Endodermal cell (in vitro differentiated cells): ENCODE measurements at regions not wholly inside any gene's neighbourhood (a gene's known extent, or its start where the extent isn't known, plus 50 kb on each side); places are given as distances from the start of the nearest gene placed in this dataset.

Experiments
- DNase-seq: peaks from one replicate; pipeline ENCODE4 v3.0.0-alpha.2; 2017
- H3K27ac ChIP-seq: 2 replicates; pipeline ENCODE4 v1.5.1; 2013; ENCODE audit warnings: mild to moderate bottlenecking, low read depth, low read length, moderate library complexity
- H3K27me3 ChIP-seq: 2 replicates; pipeline ENCODE4 v1.6.1; 2013; ENCODE audit warnings: mild to moderate bottlenecking, low read length, moderate library complexity; ENCODE audit not compliant: insufficient read depth, control insufficient read depth, poor library complexity, severe bottlenecking
- H3K36me3 ChIP-seq: 2 replicates; pipeline ENCODE4 v1.7.0; 2013; ENCODE audit warnings: mild to moderate bottlenecking, low read length, moderate library complexity; ENCODE audit not compliant: control insufficient read depth, insufficient read depth
- H3K4me1 ChIP-seq: one replicate; pipeline ENCODE4 v1.7.0; 2013; ENCODE audit warnings: low read length; ENCODE audit not compliant: control insufficient read depth, insufficient read depth
- H3K4me3 ChIP-seq: 2 replicates; pipeline ENCODE4 v1.5.1; 2013; ENCODE audit warnings: mild to moderate bottlenecking, low read length, moderate library complexity
- H3K9ac ChIP-seq: 2 replicates; pipeline ENCODE4 v1.6.1; 2013; ENCODE audit warnings: mild to moderate bottlenecking, low read length, moderate library complexity; ENCODE audit not compliant: poor library complexity, severe bottlenecking; ENCODE audit errors: extremely low read depth
- H3K9me3 ChIP-seq: 2 replicates; pipeline ENCODE4 v1.6.1; 2013; ENCODE audit warnings: mild to moderate bottlenecking, low read length, moderate library complexity; ENCODE audit not compliant: control insufficient read depth
- H3K27ac Mint-ChIP-seq: 2 replicates; pipeline ENCODE4 v1.8.0; 2020; ENCODE audit warnings: mixed read lengths
- H3K27me3 Mint-ChIP-seq: 2 replicates; pipeline ENCODE4 v1.8.0; 2021; ENCODE audit warnings: mild to moderate bottlenecking, mixed read lengths; ENCODE audit not compliant: insufficient read depth
- H3K36me3 Mint-ChIP-seq: 2 replicates; pipeline ENCODE4 v1.8.0; 2020; ENCODE audit warnings: low read depth, mixed read lengths
- H3K4me1 Mint-ChIP-seq: 2 replicates; pipeline ENCODE4 v1.8.0; 2020; ENCODE audit warnings: mixed read lengths
- H3K4me3 Mint-ChIP-seq: 2 replicates; pipeline ENCODE4 v1.8.0; 2020; ENCODE audit warnings: mild to moderate bottlenecking, moderate library complexity, mixed read lengths
- H3K9me3 Mint-ChIP-seq: 2 replicates; pipeline ENCODE4 v1.8.0; 2020; ENCODE audit warnings: mild to moderate bottlenecking, mixed read lengths
- WGBS, 2 experiments: methylation state at CpG; one replicate each; pipeline versions ENCODE4 v1.1.5 to v1.1.7; 2013; ENCODE audit warnings: missing lambda C conversion rate in 2 of 2, mixed read lengths in 1 of 2; ENCODE audit not compliant: insufficient coverage in 1 of 2, insufficient read length in 1 of 2; 5-methylcytosine and 5-hydroxymethylcytosine counted together
- TF ChIP-seq, protein P1 (sequence below): fragments of 200-600 bp; sonication (generic); conservative IDR thresholded peaks from 2 replicates; pipeline ENCODE4 v1.5.0; 2021; ENCODE audit warnings: antibody characterized with exemption, mild to moderate bottlenecking

- no peaks in the 10 kb centered on the region for H3K36me3 Mint-ChIP-seq
- no peak overlapping the region for H3K4me3 Mint-ChIP-seq
- Histone ChIP-seq H3K9me3 (peaks cover 8% of the 10 kb centered on the region), H3K27ac (no peak overlapping the region), H3K27me3 (no peaks in the 10 kb centered on the region), H3K9ac (no peak overlapping the region), H3K4me3 (no peak overlapping the region), H3K36me3 (no peaks in the 10 kb centered on the region), H3K4me1 (peaks cover 10% of the 10 kb centered on the region)
- TF ChIP-seq, protein P1, sequence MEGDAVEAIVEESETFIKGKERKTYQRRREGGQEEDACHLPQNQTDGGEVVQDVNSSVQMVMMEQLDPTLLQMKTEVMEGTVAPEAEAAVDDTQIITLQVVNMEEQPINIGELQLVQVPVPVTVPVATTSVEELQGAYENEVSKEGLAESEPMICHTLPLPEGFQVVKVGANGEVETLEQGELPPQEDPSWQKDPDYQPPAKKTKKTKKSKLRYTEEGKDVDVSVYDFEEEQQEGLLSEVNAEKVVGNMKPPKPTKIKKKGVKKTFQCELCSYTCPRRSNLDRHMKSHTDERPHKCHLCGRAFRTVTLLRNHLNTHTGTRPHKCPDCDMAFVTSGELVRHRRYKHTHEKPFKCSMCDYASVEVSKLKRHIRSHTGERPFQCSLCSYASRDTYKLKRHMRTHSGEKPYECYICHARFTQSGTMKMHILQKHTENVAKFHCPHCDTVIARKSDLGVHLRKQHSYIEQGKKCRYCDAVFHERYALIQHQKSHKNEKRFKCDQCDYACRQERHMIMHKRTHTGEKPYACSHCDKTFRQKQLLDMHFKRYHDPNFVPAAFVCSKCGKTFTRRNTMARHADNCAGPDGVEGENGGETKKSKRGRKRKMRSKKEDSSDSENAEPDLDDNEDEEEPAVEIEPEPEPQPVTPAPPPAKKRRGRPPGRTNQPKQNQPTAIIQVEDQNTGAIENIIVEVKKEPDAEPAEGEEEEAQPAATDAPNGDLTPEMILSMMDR: no peak
- peaks cover 7% of the 10 kb centered on the region for H3K9me3 Mint-ChIP-seq
- 93% methylated on average over 2 of the region's 2 CpGs; no CpG with 5 or more reads in 1 of the 2 experiments for WGBS, 2 experiments
- H3K27me3 Mint-ChIP-seq: peaks cover 3% of the 10 kb centered on the region
- H3K27ac Mint-ChIP-seq: no peak overlapping the region
- peaks cover 66% of the 10 kb centered on the region for H3K4me1 Mint-ChIP-seq
- no peak for DNase-seq
These were observed 62.0 kb upstream of the ATL2 start for GRCh38 chr2:38438883-38439612.

DNA sequence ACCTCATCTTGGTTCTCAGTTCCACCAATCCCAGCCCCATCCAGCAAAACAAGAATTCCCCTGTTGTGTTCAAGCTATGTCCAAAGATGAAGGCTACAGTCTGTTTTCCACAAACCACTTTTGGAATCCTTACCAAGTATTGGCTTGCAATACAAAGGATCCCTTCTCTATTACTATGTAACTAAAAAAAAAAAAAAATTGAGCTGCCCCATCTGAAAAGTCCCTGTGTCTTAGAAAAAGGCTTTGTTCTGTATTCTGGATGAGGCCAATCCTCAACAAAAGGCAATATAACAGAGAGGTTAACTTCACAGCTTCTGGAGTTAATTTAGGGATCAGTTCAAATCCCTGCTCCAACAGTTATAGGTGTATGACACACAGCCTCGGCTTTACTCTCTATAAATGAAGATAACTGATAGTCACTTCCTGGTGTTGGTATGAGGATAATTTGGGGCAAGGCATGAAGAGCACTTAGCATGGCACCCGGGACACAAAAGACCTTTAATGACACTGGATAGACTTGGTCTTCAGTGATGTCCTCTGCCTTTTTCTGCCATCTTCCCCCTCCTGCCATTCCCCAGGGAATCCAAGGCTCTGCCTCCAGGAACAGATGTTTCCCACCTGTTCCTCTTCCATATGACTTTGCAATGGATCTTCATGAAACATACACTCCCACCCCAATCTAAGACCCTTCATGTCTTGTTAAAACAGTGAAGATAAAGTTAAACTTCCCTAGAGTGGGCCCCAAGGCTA is 61.2 kb upstream of the ATL2 start:
- Mint-ChIP-seq H3K27me3 (peaks cover 3% of the 10 kb centered on the region), H3K36me3 (no peaks in the 10 kb centered on the region), H3K9me3 (peaks cover 7% of the 10 kb centered on the region), H3K4me1 (peaks cover 64% of the 10 kb centered on the region), H3K4me3 (no peak overlapping the region), H3K27ac (no peak overlapping the region)
- DNase-seq: no peak
- Histone ChIP-seq H3K9me3 (peaks cover 9% of the 10 kb centered on the region), H3K4me1 (peaks cover 14% of the 10 kb centered on the region), H3K36me3 (no peaks in the 10 kb centered on the region), H3K9ac (no peak overlapping the region), H3K27me3 (no peaks in the 10 kb centered on the region), H3K27ac (no peak overlapping the region), H3K4me3 (no peak overlapping the region)
- TF ChIP-seq, protein P1: no peak
- 94 to 100% methylated on average over 2 of the region's 2 CpGs for WGBS, 2 experiments

GRCh38 chr2:38436227-38436664 is 59.2 kb upstream of the ATL2 start:
- Mint-ChIP-seq H3K4me1 (peaks cover 60% of the 10 kb centered on the region), H3K4me3 (no peak overlapping the region)
- WGBS, 2 experiments: 96% methylated on average over 2 of the region's 2 CpGs; no CpG with 5 or more reads in 1 of the 2 experiments

More at GRCh38 chr2:38436227-38436664, 59.2 kb upstream of the ATL2 start:
- no peaks in the 10 kb centered on the region for H3K36me3 Mint-ChIP-seq
- Histone ChIP-seq H3K4me1 (peaks cover 9% of the 10 kb centered on the region), H3K4me3 (no peak overlapping the region), H3K9me3 (peaks cover 9% of the 10 kb centered on the region), H3K27ac (no peak overlapping the region), H3K9ac (no peak overlapping the region), H3K36me3 (no peaks in the 10 kb centered on the region), H3K27me3 (no peaks in the 10 kb centered on the region)
- no peak overlapping the region for H3K27ac Mint-ChIP-seq
- no peak for DNase-seq
- TF ChIP-seq, protein P1: no peak
- H3K9me3 Mint-ChIP-seq: peaks cover 7% of the 10 kb centered on the region
- H3K27me3 Mint-ChIP-seq: peaks cover 3% of the 10 kb centered on the region
